H1 (cell line): ENCODE measurements at regions not wholly inside any gene's neighbourhood (a gene's known extent, or its start where the extent isn't known, plus 50 kb on each side); places are given as distances from the start of the nearest gene placed in this dataset.

Experiments used
- BRCA1 ChIP-seq: IDR thresholded peaks from 2 replicates; pipeline ENCODE4 v1.6.1; 2012; ENCODE audit warnings: low read depth, low read length, improper control_type of control experiment
- JUND ChIP-seq: IDR thresholded peaks from 2 replicates; pipeline ENCODE4 v1.6.1; 2011; ENCODE audit warnings: mild to moderate bottlenecking, improper control_type of control experiment, low read length

DNA sequence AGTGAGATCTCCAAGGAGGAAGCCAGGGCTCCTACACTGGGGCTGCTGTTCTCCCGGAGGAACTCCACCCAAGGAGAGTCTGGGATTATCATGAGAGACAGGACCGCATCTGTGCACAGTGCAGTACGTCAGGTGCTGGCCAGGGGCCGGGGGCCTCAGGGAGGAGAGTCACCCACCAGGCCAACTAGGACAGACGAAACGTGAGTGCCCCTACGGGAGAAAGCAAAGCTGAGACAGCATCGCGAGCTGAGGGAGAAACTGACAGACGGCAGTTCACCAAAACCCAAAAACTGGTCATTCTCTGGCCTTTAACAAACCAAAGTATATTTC, 273.4 kb downstream of the BRD1 start (continued):
- no peak for TF ChIP-seq JUND
- TF ChIP-seq BRCA1, result no peak
